Endothelial cell of umbilical vein (primary cell): ENCODE measurements at regions not wholly inside any gene's neighbourhood (a gene's known extent, or its start where the extent isn't known, plus 50 kb on each side); places are given as distances from the start of the nearest gene placed in this dataset.

ENCODE experiments used
- BruUV-seq: library from RNA; stranded (reverse); fragments of 400-500 nt; replicated peaks from 2 replicates; lab custom pipeline; 2021; lab: Mats Ljungman, UMichigan
- CTCF ChIA-PET: fragments of 300-600, 350-600 bp; sonication (Branson Sonifier 250); formaldehyde crosslinking; loops from one replicate; lab custom pipeline; 2021; ENCODE audit warnings: antibody characterized with exemption, inconsistent platforms; lab: Charles Lee
- POLR2A ChIA-PET: fragments of 300-600, 350-600 bp; sonication (Branson Sonifier 250); formaldehyde crosslinking; loops from one replicate; lab custom pipeline; 2021; ENCODE audit warnings: antibody characterized with exemption, inconsistent platforms; lab: Charles Lee
- DNase-seq: peaks from one replicate; pipeline ENCODE4 v3.0.0-alpha.2; 2011; ENCODE audit warnings: low read depth, low spot score
- FAIRE-seq: peaks from 2 replicates; lab custom pipeline; 2011; peaks lifted over from hg19 to GRCh38; lab: Jason Lieb, UNC
- H2AFZ ChIP-seq: 2 replicates; pipeline ENCODE4 v1.6.0; 2012; ENCODE audit warnings: low read depth, low read length, control low read depth, inconsistent platforms
- H3K27ac ChIP-seq: 2 replicates; pipeline ENCODE4 v1.5.1; 2011; ENCODE audit warnings: low read depth, mild to moderate bottlenecking, control low read depth, low read length, moderate library complexity; ENCODE audit not compliant: insufficient read depth
- H3K27me3 ChIP-seq, 2 experiments: 2 replicates each; pipeline versions ENCODE4 v1.6.0 to v1.6.1; 2011; ENCODE audit warnings: low read length in 2 of 2, mixed read lengths in 1 of 2; ENCODE audit not compliant: control insufficient read depth in 2 of 2, insufficient read depth in 2 of 2
- H3K36me3 ChIP-seq, 2 experiments: 2 replicates in 1 of 2; 3 replicates in 1 of 2; pipeline ENCODE4 v1.5.1; 2011; ENCODE audit warnings: low read length in 2 of 2, mild to moderate bottlenecking in 1 of 2, moderate library complexity in 1 of 2; ENCODE audit not compliant: control insufficient read depth in 2 of 2, insufficient read depth in 2 of 2; ENCODE audit errors: extremely low read depth in 1 of 2
- H3K4me1 ChIP-seq: 3 replicates; pipeline ENCODE4 v1.5.1; 2011; ENCODE audit warnings: mild to moderate bottlenecking, low read length; ENCODE audit not compliant: control insufficient read depth, insufficient read depth; ENCODE audit errors: extremely low read depth
- H3K4me2 ChIP-seq: 2 replicates; pipeline ENCODE4 v1.6.1; 2011; ENCODE audit warnings: low read length, control low read depth, mixed read lengths; ENCODE audit not compliant: insufficient read depth
- H3K4me3 ChIP-seq, 3 experiments: fragments of 200-600 bp in 1 of 3; sonication (generic), shearing (Covaris generic) in 1 of 3; replicated peaks in 1 of 3; 2 replicates each; pipeline ENCODE4 v1.5.1; 2011 to 2016; ENCODE audit warnings: control low read depth in 3 of 3, low read length in 3 of 3, mild to moderate bottlenecking in 2 of 3, inconsistent platforms in 1 of 3, low read depth in 1 of 3, moderate library complexity in 1 of 3; ENCODE audit not compliant: insufficient read depth in 1 of 3
- H3K79me2 ChIP-seq: 2 replicates; pipeline ENCODE4 v1.6.0; 2012; ENCODE audit warnings: low read length, inconsistent platforms; ENCODE audit not compliant: control insufficient read depth, insufficient read depth
- H3K9ac ChIP-seq: replicated peaks from 2 replicates; pipeline ENCODE3; 2011; ENCODE audit warnings: low read length, control low read depth; ENCODE audit not compliant: insufficient read depth; ENCODE audit errors: extremely low read depth
- H3K9me1 ChIP-seq: replicated peaks from 3 replicates; pipeline ENCODE4 v1.6.0; 2011; ENCODE audit warnings: mild to moderate bottlenecking, low read length; ENCODE audit not compliant: control insufficient read depth, insufficient read depth; ENCODE audit errors: extremely low read depth
- H3K9me3 ChIP-seq: replicated peaks from 2 replicates; pipeline ENCODE4 v1.5.1; 2012; ENCODE audit warnings: low read length, inconsistent platforms; ENCODE audit not compliant: control insufficient read depth, insufficient read depth
- H4K20me1 ChIP-seq: replicated peaks from 2 replicates; pipeline ENCODE3; 2011; ENCODE audit warnings: mild to moderate bottlenecking, low read length; ENCODE audit not compliant: control insufficient read depth, insufficient read depth; ENCODE audit errors: extremely low read depth
- CTCF ChIP-seq, 2 donors: IDR thresholded peaks; 1 replicate in 1 of 2; 2 replicates in 1 of 2; pipeline ENCODE4 v1.5.1; 2011; ENCODE audit warnings: low read length in 2 of 2, mild to moderate bottlenecking in 2 of 2, moderate library complexity in 2 of 2, control low read depth in 1 of 2, inconsistent platforms in 1 of 2, low read depth in 1 of 2; ENCODE audit not compliant: insufficient read depth in 1 of 2; ENCODE audit errors: extremely low read depth in 1 of 2
- EZH2 ChIP-seq: IDR thresholded peaks from 2 replicates; pipeline ENCODE4 v1.6.1; 2012; ENCODE audit warnings: borderline replicate concordance, low read depth, mild to moderate bottlenecking, moderate library complexity, low read length, inconsistent platforms; ENCODE audit not compliant: severe bottlenecking
- FOS ChIP-seq: IDR thresholded peaks from 2 replicates; pipeline ENCODE4 v1.6.1; 2011; ENCODE audit warnings: mild to moderate bottlenecking, low read length, moderate library complexity, borderline replicate concordance; ENCODE audit not compliant: insufficient read depth
- GATA2 ChIP-seq: IDR thresholded peaks from 2 replicates; pipeline ENCODE4 v1.7.0; 2011; ENCODE audit warnings: low read depth, mild to moderate bottlenecking, moderate library complexity, mixed read lengths, low read length; ENCODE audit not compliant: insufficient read length, insufficient read depth
- JUN ChIP-seq: IDR thresholded peaks from 2 replicates; pipeline ENCODE4 v1.6.1; 2011; ENCODE audit warnings: borderline replicate concordance, low read depth; ENCODE audit not compliant: insufficient read length, insufficient read depth
- MAX ChIP-seq: IDR thresholded peaks from 2 replicates; pipeline ENCODE4 v1.6.1; 2011; ENCODE audit not compliant: insufficient read depth, insufficient read length
- MYC ChIP-seq: IDR thresholded peaks from one replicate; pipeline ENCODE4 v1.6.1; 2011; ENCODE audit warnings: mild to moderate bottlenecking, low read depth, low read length
- POLR2A ChIP-seq: IDR thresholded peaks from 2 replicates; pipeline ENCODE4 v1.6.1; 2012; ENCODE audit warnings: low read depth, mild to moderate bottlenecking, control low read depth, low read length
- POLR2AphosphoS5 ChIP-seq: IDR thresholded peaks from 2 replicates; pipeline ENCODE4 v1.6.1; 2012; ENCODE audit warnings: low read depth, mild to moderate bottlenecking, control low read depth, low read length, moderate library complexity; ENCODE audit not compliant: insufficient read depth
- dilution Hi-C: fragments of 300-500 bp; cut with MboI; formaldehyde crosslinking; loops from one replicate; pipeline ENCODE4 v1.15.0; 2019; ENCODE audit warnings: low sequenced_read_pairs; ENCODE audit not compliant: extremely low pct_ligation_motif_present
- intact Hi-C: fragments of 100-400 bp; cut with micrococcal nuclease; formaldehyde crosslinking; loops from one replicate; pipeline ENCODE4 v1.10.0; 2022

DNA sequence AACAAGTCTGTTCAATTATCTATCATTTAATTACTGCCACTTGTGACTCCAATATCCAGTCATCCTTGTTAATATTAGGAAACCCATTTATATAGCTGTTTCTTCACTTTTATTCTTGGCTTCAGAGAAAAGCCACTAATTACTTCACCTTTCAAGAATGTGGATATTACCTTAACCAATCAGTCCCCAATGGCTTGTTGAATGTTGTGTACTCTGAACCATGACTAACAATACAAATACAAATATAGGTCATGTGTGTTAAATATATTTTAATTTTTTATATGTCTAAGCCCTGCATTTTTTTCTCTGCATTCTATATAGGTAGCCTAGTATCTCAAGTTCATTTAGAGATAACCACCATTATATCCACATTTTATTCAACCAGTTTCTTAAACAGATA lies 1513.4 kb upstream of the AGA start:
- no peak overlapping the region for H3K4me2 ChIP-seq
- FAIRE-seq (no peak), DNase-seq (no peak)
- TF ChIP-seq EZH2 (no peak), MAX (no peak), POLR2AphosphoS5 (no peak), MYC (no peak), GATA2 (no peak), JUN (no peak)
- BruUV-seq: no TSS peak
- no peak overlapping the region for H3K9ac ChIP-seq
- intact Hi-C loops: no loop called here
- no peaks in the 10 kb centered on the region for H3K36me3 ChIP-seq
- no peaks in the 10 kb centered on the region for H4K20me1 ChIP-seq
- H3K9me1 ChIP-seq: no peaks in the 10 kb centered on the region
- no peaks in the 10 kb centered on the region for H3K4me1 ChIP-seq
- H3K27ac ChIP-seq: no peak overlapping the region
- dilution Hi-C loops: no loop called here
- H2AFZ ChIP-seq: no peak overlapping the region
- ChIA-PET CTCF (no interaction called here), POLR2A (no interaction called here)
- H3K9me3 ChIP-seq: no peaks in the 10 kb centered on the region
- no peak overlapping the region for H3K4me3 ChIP-seq
- no peaks in the 10 kb centered on the region for H3K79me2 ChIP-seq
- no peaks in the 10 kb centered on the region for H3K27me3 ChIP-seq

DNA sequence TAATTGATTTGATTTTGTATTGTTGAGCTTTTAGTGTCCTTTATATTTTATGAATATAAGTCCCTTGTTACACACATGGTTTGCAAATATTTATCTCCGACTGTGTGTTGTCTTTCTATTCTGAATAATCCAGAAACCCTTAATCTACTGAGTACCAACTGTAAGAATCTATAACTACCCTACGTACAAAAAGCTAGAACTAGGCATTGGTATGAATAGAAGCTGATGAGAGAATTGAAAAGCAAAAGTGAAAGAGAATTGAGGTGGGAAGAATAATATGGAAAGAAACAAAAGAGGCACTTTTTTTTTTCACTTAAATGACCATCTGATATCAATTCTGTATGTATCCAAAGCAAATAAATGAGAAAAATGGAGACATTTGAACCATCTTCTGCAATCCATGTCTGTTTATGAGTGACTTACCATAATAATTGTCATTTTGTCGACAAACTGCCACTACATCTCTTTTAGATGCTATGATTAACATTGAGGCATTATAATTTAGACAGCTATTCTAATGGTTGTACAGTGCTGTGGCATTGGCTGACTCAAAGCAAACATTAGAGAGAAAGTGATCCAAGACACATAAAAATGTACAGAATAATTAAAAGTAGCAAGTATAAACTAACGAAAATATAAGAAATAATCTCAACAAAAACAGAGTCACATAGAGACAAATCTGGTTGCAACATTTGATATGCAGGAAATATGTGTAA lies 1516.6 kb upstream of the AGA start:
- TF ChIP-seq MAX (no peak), MYC (no peak), POLR2AphosphoS5 (no peak), JUN (no peak), POLR2A (no peak), CTCF (IDR thresholded peaks at IDR 0.05; ENCODE audit: extremely low read depth in 1 of 2, insufficient read depth in 1 of 2, low read depth in 1 of 2, low read length in 2 of 2) (no peak), EZH2 (no peak), GATA2 (no peak), FOS (no peak)
- Histone ChIP-seq H3K27ac (no peak overlapping the region), H3K9ac (no peak overlapping the region), H3K9me3 (peaks cover 4% of the 10 kb centered on the region), H2AFZ (no peak overlapping the region), H3K79me2 (no peaks in the 10 kb centered on the region), H3K4me2 (no peak overlapping the region), H3K4me1 (no peaks in the 10 kb centered on the region), H4K20me1 (no peaks in the 10 kb centered on the region), H3K9me1 (no peaks in the 10 kb centered on the region), H3K36me3 (no peaks in the 10 kb centered on the region), H3K27me3 (no peaks in the 10 kb centered on the region), H3K4me3 (no peak overlapping the region)
- dilution Hi-C loops: no loop called here
- BruUV-seq: no TSS peak
- intact Hi-C loops: no loop called here
- ChIA-PET POLR2A (no interaction called here), CTCF (no interaction called here)
- FAIRE-seq (no peak), DNase-seq (no peak)
